Spleen (tissue), 11 donors: ENCODE measurements at regions not wholly inside any gene's neighbourhood (a gene's known extent, or its start where the extent isn't known, plus 50 kb on each side); places are given as distances from the start of the nearest gene placed in this dataset.

Experiments
- DNase-seq: peaks from one replicate; pipeline ENCODE4 v3.0.0-alpha.2; 2020
- H3K27ac ChIP-seq, 8 donors: fragments of 200-600 bp; sonication (generic) in 7 of 8; 1 replicate in 4 of 8; 2 replicates in 4 of 8; pipeline versions ENCODE4 v1.5.0 to v1.8.0; 2016 to 2021; ENCODE audit warnings: inconsistent platforms in 4 of 8, mild to moderate bottlenecking in 4 of 8, moderate library complexity in 1 of 8
- H3K27me3 ChIP-seq, 7 donors: fragments of 200-600 bp; sonication (generic) in 6 of 7; replicated peaks in 1 of 7; 1 replicate in 4 of 7; 2 replicates in 3 of 7; pipeline versions ENCODE4 v1.5.0 to v1.8.0; 2016 to 2021; ENCODE audit warnings: inconsistent platforms in 3 of 7, mild to moderate bottlenecking in 1 of 7
- H3K36me3 ChIP-seq, 6 donors: fragments of 200-600 bp; sonication (generic) in 5 of 6; 1 replicate in 4 of 6; 2 replicates in 2 of 6; pipeline versions ENCODE4 v1.5.0 to v1.8.0; 2016 to 2021; ENCODE audit warnings: inconsistent platforms in 2 of 6
- H3K4me1 ChIP-seq, 6 donors: fragments of 200-600 bp; sonication (generic) in 5 of 6; 1 replicate in 3 of 6; 2 replicates in 3 of 6; pipeline versions ENCODE4 v1.5.0 to v1.8.0; 2016 to 2021; ENCODE audit warnings: inconsistent platforms in 3 of 6
- H3K4me3 ChIP-seq, 8 donors: fragments of 200-600 bp; sonication (generic) in 7 of 8; 1 replicate in 4 of 8; 2 replicates in 4 of 8; pipeline versions ENCODE4 v1.5.0 to v1.8.0; 2016 to 2021; ENCODE audit warnings: inconsistent platforms in 4 of 8, mild to moderate bottlenecking in 4 of 8, moderate library complexity in 2 of 8
- H3K9me3 ChIP-seq, 8 donors: fragments of 200-600 bp; sonication (generic) in 7 of 8; 1 replicate in 4 of 8; 2 replicates in 4 of 8; pipeline versions ENCODE4 v1.5.0 to v1.8.0; 2016 to 2021; ENCODE audit warnings: inconsistent platforms in 4 of 8
- CTCF ChIP-seq, 11 experiments: fragments of 200-600 bp in 7 of 11; fragments of 450-650 bp in 4 of 11; sonication (generic) in 4 of 11; IDR thresholded peaks in 8 of 11; conservative IDR thresholded peaks in 3 of 11; 1 replicate in 7 of 11; 2 replicates in 4 of 11; pipeline versions ENCODE4 v1.4.0 to v1.8.0; 2016 to 2021; ENCODE audit warnings: antibody characterized with exemption in 11 of 11, inconsistent platforms in 4 of 11, mild to moderate bottlenecking in 1 of 11
- POLR2A ChIP-seq, 3 donors: fragments of 450-650 bp; IDR thresholded peaks; one replicate each; pipeline ENCODE4 v1.5.1; 2017; ENCODE audit warnings: antibody characterized with exemption in 3 of 3, mild to moderate bottlenecking in 1 of 3
- POLR2AphosphoS5 ChIP-seq, 3 donors: sonication (generic); formaldehyde crosslinking; IDR thresholded peaks; one replicate each; pipeline ENCODE4 v1.5.1; 2017; ENCODE audit warnings: antibody characterized with exemption in 3 of 3
- WGBS, 5 donors: extraction: QIAGEN DNeasy Blood & Tissue Kit in 3 of 5; methylation state at CpG; one replicate each; pipeline versions ENCODE4 v1.1.5 to v1.1.7; 2013 to 2018; 5-methylcytosine and 5-hydroxymethylcytosine counted together
- intact Hi-C: fragments of 100-400 bp; cut with DNase I; formaldehyde crosslinking; loops from one replicate; pipeline ENCODE4 v1.15.0; 2023; ENCODE audit warnings: low total_unique reads
- donor health status: healthy with polysubstance abuse.
- donor health status: DM: no; HTN: no; CAD: no; lungs with moderate emphysema.
- donor health status: DM: no; HTN: no; CAD: no.
- donor health status: Bipolar disorder and iron deficiency.
- donor health status: healthy.
- donor health status: DM: no; HTN: no; CAD: no.
- donor health status: DM: yes; HTN: yes; CAD: no.

GRCh38 chr11:112769584-112769983 lies 191.6 kb upstream of the NCAM1 start:
- 78 to 90% (median 82%) methylated on average over 4 of the region's 4 CpGs for WGBS, 5 donors
- TF ChIP-seq POLR2AphosphoS5 (IDR thresholded peaks at IDR 0.05) (no peak), CTCF (IDR thresholded peaks at IDR 0.05 in 8 of 11, conservative IDR thresholded peaks at IDR 0.05 in 3 of 11) (no peak), POLR2A (IDR thresholded peaks at IDR 0.05) (no peak)
- Histone ChIP-seq H3K4me3 (no peak overlapping the region), H3K9me3 (no peaks in the 10 kb centered on the region), H3K36me3 (no peaks in the 10 kb centered on the region), H3K4me1 (no peaks in the 10 kb centered on the region), H3K27me3 (peaks cover 0 to 12% (median 0%) of the 10 kb centered on the region in 7 donors), H3K27ac (no peak overlapping the region)
- no peak for DNase-seq
- intact Hi-C loops = no loop called here

GRCh38 chr11:112770033-112770432 lies 191.2 kb upstream of the NCAM1 start:
- Histone ChIP-seq H3K9me3 (no peaks in the 10 kb centered on the region), H3K27me3 (peaks cover 0 to 12% (median 0%) of the 10 kb centered on the region in 7 donors), H3K4me1 (no peaks in the 10 kb centered on the region), H3K36me3 (no peaks in the 10 kb centered on the region), H3K4me3 (no peak overlapping the region), H3K27ac (no peak overlapping the region)
- no peak for DNase-seq
- intact Hi-C loops = no loop called here
- no peak for TF ChIP-seq CTCF (IDR thresholded peaks at IDR 0.05 in 8 of 11, conservative IDR thresholded peaks at IDR 0.05 in 3 of 11)
- TF ChIP-seq POLR2AphosphoS5 (IDR thresholded peaks at IDR 0.05) = no peak
- TF ChIP-seq POLR2A (IDR thresholded peaks at IDR 0.05) = no peak
- 75 to 82% (median 77%) methylated on average over 5 of the region's 5 CpGs for WGBS, 5 donors

GRCh38 chr11:112770487-112770886 lies 190.7 kb upstream of the NCAM1 start:
- no peaks in the 10 kb centered on the region for H3K4me1 ChIP-seq
- no peak for TF ChIP-seq CTCF (IDR thresholded peaks at IDR 0.05 in 8 of 11, conservative IDR thresholded peaks at IDR 0.05 in 3 of 11)
- TF ChIP-seq POLR2A (IDR thresholded peaks at IDR 0.05) = no peak
- no peak for TF ChIP-seq POLR2AphosphoS5 (IDR thresholded peaks at IDR 0.05)
- intact Hi-C loops = no loop called here
- no peak overlapping the region for H3K27ac ChIP-seq
- no peak for DNase-seq
- H3K27me3 ChIP-seq = peaks cover 0 to 12% (median 0%) of the 10 kb centered on the region in 7 donors
- no peaks in the 10 kb centered on the region for H3K36me3 ChIP-seq
- no peaks in the 10 kb centered on the region for H3K9me3 ChIP-seq
- WGBS, 5 donors = 94 to 98% (median 97%) methylated on average over 3 of the region's 3 CpGs
- H3K4me3 ChIP-seq = no peak overlapping the region

GRCh38 chr11:112771851-112772250 lies 189.4 kb upstream of the NCAM1 start:
- H3K9me3 ChIP-seq = no peaks in the 10 kb centered on the region
- intact Hi-C loops = no loop called here
- H3K4me3 ChIP-seq = no peak overlapping the region
- H3K4me1 ChIP-seq = no peaks in the 10 kb centered on the region
- TF ChIP-seq POLR2A (IDR thresholded peaks at IDR 0.05) = no peak
- H3K27me3 ChIP-seq = peaks cover 0 to 12% (median 0%) of the 10 kb centered on the region in 7 donors
- 16 to 29% (median 19%) methylated on average over 2 of the region's 2 CpGs for WGBS, 5 donors
- no peak overlapping the region for H3K27ac ChIP-seq
- DNase-seq = no peak
- H3K36me3 ChIP-seq = no peaks in the 10 kb centered on the region

- Histone ChIP-seq H3K27ac (no peak overlapping the region), H3K27me3 (peaks cover 0 to 25% (median 0%) of the 10 kb centered on the region in 7 donors), H3K4me1 (no peaks in the 10 kb centered on the region), H3K4me3 (no peak overlapping the region), H3K9me3 (no peaks in the 10 kb centered on the region), H3K36me3 (no peaks in the 10 kb centered on the region)
- 78 to 85% (median 82%) methylated on average over 4 of the region's 4 CpGs for WGBS, 5 donors
- no peak for DNase-seq
- no peak for TF ChIP-seq CTCF (IDR thresholded peaks at IDR 0.05 in 8 of 11, conservative IDR thresholded peaks at IDR 0.05 in 3 of 11)
- no peak for TF ChIP-seq POLR2A (IDR thresholded peaks at IDR 0.05)
- no peak for TF ChIP-seq POLR2AphosphoS5 (IDR thresholded peaks at IDR 0.05)
- intact Hi-C loops = no loop called here
Measured at GRCh38 chr11:112773264-112773663, 188.0 kb upstream of the NCAM1 start.
